K562 (cell line): ENCODE measurements at regions not wholly inside any gene's neighbourhood (a gene's known extent, or its start where the extent isn't known, plus 50 kb on each side); places are given as distances from the start of the nearest gene placed in this dataset.

Experiments
- CTCF ChIP-seq, 3 experiments: IDR thresholded peaks in 2 of 3; conservative IDR thresholded peaks in 1 of 3; 2 replicates each; pipeline ENCODE4 v1.5.1; 2011 to 2012; ENCODE audit warnings: low read length in 3 of 3, mild to moderate bottlenecking in 3 of 3, control low read depth in 2 of 3, improper control_type of control experiment in 1 of 3, inconsistent platforms in 1 of 3, low read depth in 1 of 3, mixed read lengths in 1 of 3, moderate library complexity in 1 of 3; ENCODE audit not compliant: insufficient read depth in 2 of 3
- TF ChIP-seq, protein P1 (sequence below): sonication (generic); formaldehyde crosslinking; IDR thresholded peaks from 2 replicates; pipeline ENCODE4 v1.8.1; 2022; ENCODE audit warnings: missing genetic modification reagents

DNA sequence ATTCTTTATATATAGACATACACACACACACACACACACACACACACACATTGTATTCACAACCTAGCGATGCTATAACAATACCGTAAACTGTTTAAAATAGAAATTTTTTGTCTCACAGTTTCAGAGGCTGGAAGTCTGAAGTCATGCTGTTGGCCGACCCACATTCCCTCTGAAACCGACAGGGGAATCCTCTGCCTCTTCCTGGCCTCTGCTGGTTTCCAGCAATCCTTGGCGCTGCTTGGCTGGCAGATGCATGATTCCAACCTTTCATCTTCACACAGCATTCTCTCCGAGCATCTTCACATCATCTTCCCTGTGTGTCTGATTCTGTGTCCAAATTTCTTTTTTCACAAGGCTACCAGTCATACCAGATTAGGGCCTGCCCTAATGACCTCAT is 94.8 kb downstream of the CCDC71L start:
- TF ChIP-seq CTCF (IDR thresholded peaks at IDR 0.05 in 2 of 3, conservative IDR thresholded peaks at IDR 0.05 in 1 of 3; ENCODE audit: insufficient read depth in 2 of 3, low read depth in 1 of 3, low read length in 3 of 3) = no peak
- TF ChIP-seq, protein P1, sequence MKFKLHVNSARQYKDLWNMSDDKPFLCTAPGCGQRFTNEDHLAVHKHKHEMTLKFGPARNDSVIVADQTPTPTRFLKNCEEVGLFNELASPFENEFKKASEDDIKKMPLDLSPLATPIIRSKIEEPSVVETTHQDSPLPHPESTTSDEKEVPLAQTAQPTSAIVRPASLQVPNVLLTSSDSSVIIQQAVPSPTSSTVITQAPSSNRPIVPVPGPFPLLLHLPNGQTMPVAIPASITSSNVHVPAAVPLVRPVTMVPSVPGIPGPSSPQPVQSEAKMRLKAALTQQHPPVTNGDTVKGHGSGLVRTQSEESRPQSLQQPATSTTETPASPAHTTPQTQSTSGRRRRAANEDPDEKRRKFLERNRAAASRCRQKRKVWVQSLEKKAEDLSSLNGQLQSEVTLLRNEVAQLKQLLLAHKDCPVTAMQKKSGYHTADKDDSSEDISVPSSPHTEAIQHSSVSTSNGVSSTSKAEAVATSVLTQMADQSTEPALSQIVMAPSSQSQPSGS (CRISPR knock-in tag) = no peak
